ENCODE measurements at regions not wholly inside any gene's neighbourhood (a gene's known extent, or its start where the extent isn't known, plus 50 kb on each side); places are given as distances from the start of the nearest gene placed in this dataset.

- no peaks in the 10 kb centered on the region for H3K9me3 ChIP-seq (ENCODE audit: control insufficient read depth in 4 of 4, low read length in 3 of 4)
- no peaks in the 10 kb centered on the region for H3K36me3 ChIP-seq (ENCODE audit: control insufficient read depth in 4 of 4, insufficient read depth in 3 of 4, low read depth in 1 of 4, low read length in 3 of 4)
Measured at GRCh38 chr3:109933576-109933975, 596.2 kb upstream of the DPPA4 start.

More at GRCh38 chr3:109933576-109933975, 596.2 kb upstream of the DPPA4 start:
- Histone ChIP-seq H3K27ac (ENCODE audit: low read depth in 1 of 2, low read length in 2 of 2) (no peak overlapping the region), H3K4me3 (ENCODE audit: low read depth in 1 of 3, low read length in 3 of 3) (no peak overlapping the region), H3K27me3 (ENCODE audit: control insufficient read depth in 4 of 4, insufficient read depth in 4 of 4, low read length in 3 of 4) (no peaks in the 10 kb centered on the region), H3K9ac (ENCODE audit: low read depth in 1 of 2, low read length in 2 of 2) (no peak overlapping the region), H3K4me1 (ENCODE audit: control insufficient read depth in 4 of 4, insufficient read depth in 4 of 4, low read length in 3 of 4) (no peaks in the 10 kb centered on the region)
- TF ChIP-seq RAD21 (IDR thresholded peaks at IDR 0.05) = no peak
- TF ChIP-seq EGR1 (IDR thresholded peaks at IDR 0.05; ENCODE audit: low read depth in 2 of 2) = no peak
- no peak for TF ChIP-seq GABPA (IDR thresholded peaks at IDR 0.05 in 1 of 2, conservative IDR thresholded peaks at IDR 0.05 in 1 of 2)
- TF ChIP-seq, protein P1, sequence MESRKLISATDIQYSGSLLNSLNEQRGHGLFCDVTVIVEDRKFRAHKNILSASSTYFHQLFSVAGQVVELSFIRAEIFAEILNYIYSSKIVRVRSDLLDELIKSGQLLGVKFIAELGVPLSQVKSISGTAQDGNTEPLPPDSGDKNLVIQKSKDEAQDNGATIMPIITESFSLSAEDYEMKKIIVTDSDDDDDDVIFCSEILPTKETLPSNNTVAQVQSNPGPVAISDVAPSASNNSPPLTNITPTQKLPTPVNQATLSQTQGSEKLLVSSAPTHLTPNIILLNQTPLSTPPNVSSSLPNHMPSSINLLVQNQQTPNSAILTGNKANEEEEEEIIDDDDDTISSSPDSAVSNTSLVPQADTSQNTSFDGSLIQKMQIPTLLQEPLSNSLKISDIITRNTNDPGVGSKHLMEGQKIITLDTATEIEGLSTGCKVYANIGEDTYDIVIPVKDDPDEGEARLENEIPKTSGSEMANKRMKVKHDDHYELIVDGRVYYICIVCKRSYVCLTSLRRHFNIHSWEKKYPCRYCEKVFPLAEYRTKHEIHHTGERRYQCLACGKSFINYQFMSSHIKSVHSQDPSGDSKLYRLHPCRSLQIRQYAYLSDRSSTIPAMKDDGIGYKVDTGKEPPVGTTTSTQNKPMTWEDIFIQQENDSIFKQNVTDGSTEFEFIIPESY (IDR thresholded peaks at IDR 0.05) = no peak
- TF ChIP-seq TAF1 (conservative IDR thresholded peaks at IDR 0.05) = no peak
- TF ChIP-seq HNF4A (conservative IDR thresholded peaks at IDR 0.05) = no peak
- no peak for TF ChIP-seq JUND (IDR thresholded peaks at IDR 0.05)
- no peak for TF ChIP-seq HNF4G (IDR thresholded peaks at IDR 0.05)
- TF ChIP-seq RXRA (IDR thresholded peaks at IDR 0.05) = no peak
- no peak for TF ChIP-seq YY1 (IDR thresholded peaks at IDR 0.05)
- no peak for TF ChIP-seq CTCF (IDR thresholded peaks at IDR 0.05; ENCODE audit: low read depth, low read length, missing input control)
- TF ChIP-seq FOXA1 (IDR thresholded peaks at IDR 0.05) = no peak
- TF ChIP-seq SP1 (IDR thresholded peaks at IDR 0.05) = no peak
- no peak for TF ChIP-seq FOXA2 (IDR thresholded peaks at IDR 0.05)
- no peak for TF ChIP-seq MAX (IDR thresholded peaks at IDR 0.05)
- TF ChIP-seq, protein P2, sequence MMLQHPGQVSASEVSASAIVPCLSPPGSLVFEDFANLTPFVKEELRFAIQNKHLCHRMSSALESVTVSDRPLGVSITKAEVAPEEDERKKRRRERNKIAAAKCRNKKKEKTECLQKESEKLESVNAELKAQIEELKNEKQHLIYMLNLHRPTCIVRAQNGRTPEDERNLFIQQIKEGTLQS (IDR thresholded peaks at IDR 0.05) = no peak
- no peak for TF ChIP-seq NR2F2 (IDR thresholded peaks at IDR 0.05)
- TF ChIP-seq, protein P3, sequence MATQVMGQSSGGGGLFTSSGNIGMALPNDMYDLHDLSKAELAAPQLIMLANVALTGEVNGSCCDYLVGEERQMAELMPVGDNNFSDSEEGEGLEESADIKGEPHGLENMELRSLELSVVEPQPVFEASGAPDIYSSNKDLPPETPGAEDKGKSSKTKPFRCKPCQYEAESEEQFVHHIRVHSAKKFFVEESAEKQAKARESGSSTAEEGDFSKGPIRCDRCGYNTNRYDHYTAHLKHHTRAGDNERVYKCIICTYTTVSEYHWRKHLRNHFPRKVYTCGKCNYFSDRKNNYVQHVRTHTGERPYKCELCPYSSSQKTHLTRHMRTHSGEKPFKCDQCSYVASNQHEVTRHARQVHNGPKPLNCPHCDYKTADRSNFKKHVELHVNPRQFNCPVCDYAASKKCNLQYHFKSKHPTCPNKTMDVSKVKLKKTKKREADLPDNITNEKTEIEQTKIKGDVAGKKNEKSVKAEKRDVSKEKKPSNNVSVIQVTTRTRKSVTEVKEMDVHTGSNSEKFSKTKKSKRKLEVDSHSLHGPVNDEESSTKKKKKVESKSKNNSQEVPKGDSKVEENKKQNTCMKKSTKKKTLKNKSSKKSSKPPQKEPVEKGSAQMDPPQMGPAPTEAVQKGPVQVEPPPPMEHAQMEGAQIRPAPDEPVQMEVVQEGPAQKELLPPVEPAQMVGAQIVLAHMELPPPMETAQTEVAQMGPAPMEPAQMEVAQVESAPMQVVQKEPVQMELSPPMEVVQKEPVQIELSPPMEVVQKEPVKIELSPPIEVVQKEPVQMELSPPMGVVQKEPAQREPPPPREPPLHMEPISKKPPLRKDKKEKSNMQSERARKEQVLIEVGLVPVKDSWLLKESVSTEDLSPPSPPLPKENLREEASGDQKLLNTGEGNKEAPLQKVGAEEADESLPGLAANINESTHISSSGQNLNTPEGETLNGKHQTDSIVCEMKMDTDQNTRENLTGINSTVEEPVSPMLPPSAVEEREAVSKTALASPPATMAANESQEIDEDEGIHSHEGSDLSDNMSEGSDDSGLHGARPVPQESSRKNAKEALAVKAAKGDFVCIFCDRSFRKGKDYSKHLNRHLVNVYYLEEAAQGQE (IDR thresholded peaks at IDR 0.05) = no peak
- DNase-seq (ENCODE audit: low spot score) = no peak
- WGBS = 32% methylated on average over 1 of the region's 1 CpG
